NCI-H1436 (cell line): ENCODE measurements at regions not wholly inside any gene's neighbourhood (a gene's known extent, or its start where the extent isn't known, plus 50 kb on each side); places are given as distances from the start of the nearest gene placed in this dataset.
"Not testable (repeated sequence)": the region's sequence is repeated elsewhere in the genome, so short reads cannot be mapped to it uniquely, and the experiment has no call there.

ENCODE experiments used
- DNase-seq: peaks from one replicate; lab custom pipeline; 2025; lab: John Stamatoyannopoulos, UW

DNA sequence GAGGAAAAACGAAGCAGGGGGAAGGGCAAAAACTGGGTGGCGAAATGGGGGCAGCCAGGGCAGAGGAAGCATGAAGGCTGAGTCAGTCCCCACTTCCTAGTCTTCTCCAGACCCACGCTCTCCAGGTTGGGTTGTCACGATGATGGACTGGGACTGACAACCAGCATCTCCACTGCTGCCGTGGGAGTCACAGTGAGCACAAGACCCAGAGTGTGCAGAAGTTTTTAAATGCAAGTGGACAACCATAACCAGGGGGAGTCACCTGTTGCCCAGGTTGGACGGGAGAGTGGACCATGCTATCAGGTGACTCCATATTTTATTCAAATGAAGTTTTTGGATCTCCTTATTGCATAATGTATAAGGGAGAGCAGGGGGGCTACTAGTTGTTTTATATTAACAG, 511.4 kb upstream of the ZFP42 start:
- no peak for DNase-seq

DNA sequence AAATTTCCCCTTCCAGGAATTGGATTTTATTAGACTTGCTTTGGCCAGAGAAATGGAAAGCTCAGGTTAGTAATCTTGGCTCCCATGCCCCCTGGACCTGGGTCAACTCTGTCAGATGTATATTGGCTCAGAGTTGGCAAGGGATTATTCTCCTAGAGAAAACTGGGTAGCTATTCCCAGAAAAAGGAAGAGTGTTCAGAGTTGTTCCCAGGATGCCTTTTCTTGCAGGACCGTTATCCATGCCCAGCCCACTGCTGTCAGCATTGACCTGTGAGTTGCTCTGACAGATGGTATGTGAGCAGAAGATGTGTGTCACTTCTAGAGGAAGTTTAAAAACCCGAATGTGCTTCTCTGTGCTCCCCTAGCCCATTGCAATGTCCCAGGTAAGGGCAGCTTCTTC, 509.9 kb upstream of the ZFP42 start:
- no peak for DNase-seq

DNA sequence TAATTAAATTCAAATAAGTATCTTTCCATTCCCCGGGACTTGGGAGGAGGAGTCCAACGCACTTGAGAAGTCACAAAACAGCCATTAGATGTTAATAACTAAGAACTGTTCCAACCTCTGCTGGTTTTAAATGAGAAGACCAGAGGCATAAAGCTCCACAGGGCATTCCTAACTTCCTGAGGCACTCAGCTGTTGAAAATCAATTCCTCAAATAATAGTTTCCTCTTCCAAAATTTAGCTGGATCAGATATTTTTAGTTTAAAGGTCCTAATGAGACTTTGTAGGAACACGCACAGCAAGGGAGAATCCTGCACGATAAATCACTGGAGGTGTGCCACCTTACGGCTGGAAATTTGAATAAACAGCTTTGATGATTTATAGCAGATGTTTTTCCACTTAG, 504.3 kb upstream of the ZFP42 start:
- DNase-seq = no peak

DNA sequence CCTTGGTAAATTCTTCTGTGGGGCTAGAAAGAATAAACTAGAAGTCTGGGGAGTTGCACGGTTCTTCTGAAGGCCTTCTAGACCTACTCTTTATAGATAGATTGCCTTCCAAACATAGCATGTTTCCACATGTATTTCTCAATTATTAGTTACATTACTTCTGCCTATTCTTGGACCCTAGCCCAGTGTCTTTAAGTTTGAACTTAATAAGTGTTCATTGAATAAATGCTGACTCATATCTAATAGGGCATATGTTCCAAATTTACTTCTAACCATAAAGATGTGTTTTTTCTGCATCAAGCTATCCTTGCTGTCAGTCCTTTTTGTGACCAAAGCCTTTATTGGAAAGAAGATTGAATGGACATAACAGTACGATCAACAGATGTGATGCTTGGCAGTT, 503.6 kb upstream of the ZFP42 start:
- no peak for DNase-seq

DNA sequence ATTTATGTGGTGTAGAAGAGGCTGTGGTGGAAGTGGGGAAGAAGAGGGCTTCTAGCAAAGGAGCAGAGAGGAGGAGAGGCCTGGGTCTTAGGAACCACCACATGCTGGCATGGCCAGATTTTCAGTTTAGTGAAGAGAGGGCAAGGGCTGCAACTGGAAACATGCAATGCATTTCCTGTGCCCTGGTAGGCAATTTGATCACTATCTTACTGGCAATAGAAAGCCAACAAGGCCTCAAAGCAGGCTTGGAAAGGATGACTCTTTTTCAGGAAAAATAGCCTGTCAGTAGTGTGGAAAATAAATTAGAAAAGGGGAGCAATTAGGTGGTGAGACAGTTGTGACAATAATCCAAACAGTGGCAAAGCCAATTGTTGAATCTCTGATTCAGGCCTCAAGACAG, 501.9 kb upstream of the ZFP42 start:
- no peak for DNase-seq

DNA sequence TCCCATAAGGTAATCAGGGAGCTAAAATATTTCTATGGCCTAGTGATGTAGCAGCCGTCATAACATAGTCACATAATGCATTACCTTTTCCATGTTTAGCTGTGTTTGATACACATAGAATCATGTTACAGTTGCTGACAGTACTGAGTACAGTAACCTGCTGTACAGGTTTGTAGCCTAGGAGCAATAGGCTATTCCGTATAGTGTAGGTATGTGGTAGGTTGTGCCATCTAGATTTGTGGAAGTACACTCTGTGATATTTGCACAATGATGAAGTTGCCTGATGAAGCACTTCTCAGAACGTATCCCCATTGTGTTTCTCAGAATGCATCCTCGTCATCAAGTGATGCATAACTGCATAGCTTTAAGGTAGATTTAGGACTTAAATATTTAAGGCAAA, 495.6 kb upstream of the ZFP42 start:
- DNase-seq = no peak

DNA sequence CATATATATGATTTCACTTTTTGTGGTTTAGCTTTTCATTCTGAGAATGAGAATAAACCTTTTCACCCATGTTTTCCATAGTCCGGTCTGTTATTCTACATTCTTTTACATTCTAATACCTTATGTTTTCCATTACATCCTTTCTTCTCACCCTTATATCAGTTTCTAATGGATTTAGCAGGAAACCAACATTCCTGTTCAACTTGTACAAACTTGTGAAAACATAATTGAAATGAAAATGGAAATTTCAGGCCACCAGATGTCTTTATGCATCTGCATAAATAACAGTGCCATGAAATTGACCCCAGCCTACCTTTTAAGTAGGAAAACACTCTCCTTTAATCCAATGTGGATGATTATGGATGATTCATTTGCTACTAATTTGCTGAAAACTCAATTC, 494.8 kb upstream of the ZFP42 start:
- DNase-seq = no peak

DNA sequence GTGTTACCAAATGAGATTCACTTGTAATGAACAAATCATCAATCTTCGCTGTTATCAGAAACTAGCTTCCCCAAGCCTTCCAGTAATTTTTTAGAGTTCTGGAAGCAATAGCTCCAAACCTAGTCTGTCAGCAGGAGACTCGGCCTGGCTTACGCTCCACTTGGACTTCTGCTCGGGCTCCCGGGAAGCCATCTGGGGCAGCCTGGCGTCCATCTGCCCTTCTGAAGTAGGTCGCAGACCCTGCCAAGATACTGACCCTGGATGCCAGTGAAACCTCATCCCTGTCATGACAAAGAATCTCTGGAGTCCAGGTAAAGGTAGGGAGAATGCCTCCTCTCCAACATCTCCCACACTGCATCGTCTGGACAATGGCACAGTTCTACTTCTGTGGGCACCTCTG, 493.8 kb upstream of the ZFP42 start:
- no peak for DNase-seq

DNA sequence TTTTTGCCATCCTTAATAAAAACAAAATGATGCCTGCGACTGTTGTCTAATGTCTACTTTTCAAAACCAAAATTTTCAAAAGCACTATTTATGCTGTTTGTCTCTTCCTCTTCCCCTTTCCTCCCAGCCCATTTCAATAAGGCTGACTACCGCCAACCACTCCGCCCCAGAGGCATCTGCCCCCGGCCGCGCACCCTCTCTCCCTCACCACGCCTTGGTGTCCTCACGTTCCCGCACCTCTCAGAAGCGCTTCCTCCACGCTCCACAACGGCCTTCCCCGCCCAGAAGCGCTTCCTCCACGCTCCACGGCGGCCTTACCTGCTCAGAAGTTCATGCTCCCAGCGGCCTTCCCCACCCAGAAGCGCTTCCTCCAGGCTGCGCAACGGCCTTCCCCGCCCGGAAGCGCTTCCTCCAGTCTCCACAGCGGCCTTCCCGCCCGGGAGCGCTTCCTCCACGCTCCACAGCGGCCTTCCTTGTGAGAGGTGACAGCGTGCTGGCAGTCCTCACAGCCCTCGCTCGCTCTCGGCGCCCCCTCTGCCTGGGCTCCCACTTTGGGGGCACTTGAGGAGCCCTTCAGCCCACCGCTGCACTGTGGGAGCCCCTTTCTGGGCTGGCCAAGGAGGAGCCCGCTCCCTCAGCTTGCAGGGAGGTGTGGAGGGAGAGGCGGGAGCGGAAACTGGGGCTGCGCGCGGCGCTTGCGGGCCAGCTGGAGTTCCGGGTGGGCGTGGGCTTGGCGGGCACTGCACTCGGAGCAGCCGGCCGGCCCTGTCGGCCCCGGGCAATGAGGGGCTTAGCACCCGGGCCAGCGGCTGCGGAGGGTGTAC, 490.4 kb upstream of the ZFP42 start:
- DNase-seq = no peak

DNA sequence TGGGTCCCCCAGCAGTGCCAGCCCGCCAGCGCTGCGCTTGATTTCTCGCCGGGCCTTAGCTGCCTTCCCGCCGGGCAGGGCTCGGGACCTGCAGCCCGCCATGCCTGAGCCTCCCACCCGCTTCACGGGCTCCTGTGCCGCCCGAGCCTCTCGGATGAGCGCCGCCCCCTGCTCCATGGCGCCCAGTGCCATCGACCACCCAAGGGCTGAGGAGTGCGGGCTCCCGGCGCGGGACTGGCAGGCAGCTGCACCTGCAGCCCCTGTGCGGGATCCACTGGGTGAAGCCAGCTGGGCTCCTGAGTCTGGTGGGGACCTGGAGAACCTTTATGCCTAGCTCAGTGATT, 489.8 kb upstream of the ZFP42 start:
- DNase-seq = not testable (repeated sequence)

DNA sequence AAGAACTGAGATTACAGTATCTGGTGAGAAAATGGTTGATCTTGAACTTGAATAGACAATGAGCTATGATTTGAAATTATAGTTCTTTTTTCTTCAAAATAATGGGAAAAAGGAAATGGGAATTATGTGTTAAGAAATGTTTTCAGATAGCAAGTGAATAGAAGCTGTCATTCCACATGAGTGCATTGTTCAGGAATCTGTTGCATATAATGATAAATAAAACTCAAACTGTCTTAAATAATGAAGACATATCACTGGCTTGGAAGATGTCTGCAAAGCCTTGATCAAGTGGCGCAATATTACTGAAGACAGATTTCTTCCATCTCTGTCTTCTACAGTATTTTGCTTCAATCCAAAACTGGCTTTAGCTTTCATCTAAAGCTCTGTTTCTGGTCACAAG, 479.3 kb upstream of the ZFP42 start:
- no peak for DNase-seq

DNA sequence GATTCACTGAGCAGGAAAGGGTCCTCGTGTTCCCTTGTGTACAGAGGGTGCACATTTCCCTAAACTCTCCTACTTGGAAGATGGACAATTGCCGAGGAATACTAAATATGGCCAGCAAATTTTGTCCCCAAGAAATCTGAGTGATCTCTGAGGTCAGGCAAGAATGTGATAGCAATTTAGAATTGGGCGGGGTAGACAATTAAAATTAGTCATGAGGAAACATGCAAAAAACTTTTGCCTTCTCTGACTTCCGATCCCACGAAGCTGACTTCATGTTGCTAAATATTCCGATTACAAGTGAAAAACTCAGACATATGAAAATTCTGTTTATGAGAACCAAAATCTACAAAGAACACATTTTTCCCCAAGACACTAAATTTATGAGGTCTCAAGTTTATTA, 453.9 kb upstream of the ZFP42 start:
- no peak for DNase-seq

DNA sequence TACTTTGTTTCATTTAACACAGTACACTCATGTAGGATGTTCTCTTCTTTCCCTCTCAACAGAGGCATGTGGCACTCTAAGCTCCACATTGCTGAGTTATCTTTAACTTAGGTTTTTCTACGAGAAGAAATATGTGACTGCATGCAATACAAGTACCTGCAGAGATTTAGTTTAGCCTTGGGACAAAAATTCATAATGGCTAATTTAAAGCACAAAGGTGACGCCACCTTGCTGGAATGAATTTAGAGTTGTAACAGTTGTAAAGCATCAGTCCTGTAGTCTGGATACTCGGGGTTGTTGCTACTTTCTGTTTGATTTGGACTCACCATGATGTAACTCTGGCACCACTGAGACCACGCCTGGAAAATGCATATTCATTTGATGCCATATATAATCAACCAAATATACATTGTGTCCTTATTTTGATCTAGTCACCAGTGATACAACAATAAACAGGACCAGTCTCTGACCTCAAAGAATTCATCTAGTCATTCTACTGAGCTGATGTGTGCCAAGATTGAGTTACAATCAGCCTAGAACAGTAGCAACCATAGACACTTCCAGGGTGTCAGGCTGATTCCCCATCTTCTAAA, 451.0 kb upstream of the ZFP42 start:
- no peak for DNase-seq

DNA sequence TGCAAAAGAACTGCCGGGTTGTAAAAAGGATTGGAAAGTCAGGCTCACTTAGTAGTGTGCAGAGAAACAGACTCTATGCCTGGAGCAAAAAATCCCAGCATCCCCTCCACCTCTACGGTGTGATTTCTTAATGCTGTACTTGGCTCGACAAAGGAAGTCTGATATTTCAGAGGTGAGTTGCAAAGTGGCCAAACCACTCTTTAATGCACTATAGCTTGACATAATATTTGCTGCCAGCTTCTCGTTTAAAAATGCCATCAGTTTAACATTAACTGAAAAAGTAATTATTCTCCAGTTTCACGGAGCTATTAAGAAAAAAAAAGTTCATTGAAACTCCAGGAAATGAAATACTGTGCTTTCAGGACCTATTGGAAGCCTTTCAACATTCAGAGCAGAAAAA, 448.3 kb upstream of the ZFP42 start:
- no peak for DNase-seq

DNA sequence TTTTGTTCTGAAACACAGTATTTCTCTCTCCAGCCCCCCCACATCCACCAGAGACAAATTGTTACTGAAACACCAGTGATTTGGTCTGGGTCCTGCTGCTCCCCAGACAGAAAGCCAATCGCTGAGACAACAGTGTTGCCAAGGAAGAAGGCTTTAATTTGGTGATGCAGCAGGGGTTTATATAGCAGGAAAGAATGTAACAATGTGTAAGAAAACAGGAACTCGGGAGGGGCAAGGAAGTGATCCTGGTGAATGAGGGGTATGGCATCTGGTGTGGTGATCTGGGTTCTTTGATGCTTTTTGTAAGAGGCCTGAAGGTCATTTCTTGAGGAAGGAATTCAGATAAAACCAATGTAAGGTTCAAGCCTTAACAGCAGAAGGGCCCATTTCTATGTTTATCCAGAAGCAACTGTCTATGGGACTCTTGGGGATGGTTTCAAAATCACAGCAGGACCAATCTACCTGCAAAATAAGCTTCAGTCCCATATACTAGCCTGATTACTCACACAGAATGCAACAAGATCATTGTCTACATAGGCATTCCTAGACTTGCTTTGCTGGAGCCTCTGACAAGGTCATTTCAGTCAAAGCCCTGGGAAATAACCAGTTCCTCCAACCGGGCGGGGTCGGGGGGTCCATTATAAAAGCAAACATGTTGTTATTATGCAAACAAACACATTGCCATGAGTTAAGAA, 445.2 kb upstream of the ZFP42 start:
- no peak for DNase-seq

DNA sequence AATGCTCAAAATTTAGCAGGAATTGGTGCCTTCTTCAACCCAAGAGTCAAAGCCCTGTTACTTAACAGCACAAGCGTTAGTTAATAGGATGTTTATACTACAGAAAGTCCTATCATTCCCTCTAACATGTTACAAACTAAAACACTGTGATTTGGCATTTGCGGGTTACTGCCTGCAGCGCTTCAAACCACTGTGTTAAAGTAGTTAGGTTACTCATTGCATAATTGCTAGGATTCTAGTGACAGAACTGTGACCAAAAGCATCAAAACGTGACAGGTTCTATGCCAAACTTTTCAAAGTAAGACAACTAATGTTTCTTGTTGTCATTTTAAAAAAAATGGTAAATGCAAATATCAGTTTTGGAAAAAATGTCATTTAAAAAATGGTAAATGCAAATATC, 442.8 kb upstream of the ZFP42 start:
- no peak for DNase-seq

DNA sequence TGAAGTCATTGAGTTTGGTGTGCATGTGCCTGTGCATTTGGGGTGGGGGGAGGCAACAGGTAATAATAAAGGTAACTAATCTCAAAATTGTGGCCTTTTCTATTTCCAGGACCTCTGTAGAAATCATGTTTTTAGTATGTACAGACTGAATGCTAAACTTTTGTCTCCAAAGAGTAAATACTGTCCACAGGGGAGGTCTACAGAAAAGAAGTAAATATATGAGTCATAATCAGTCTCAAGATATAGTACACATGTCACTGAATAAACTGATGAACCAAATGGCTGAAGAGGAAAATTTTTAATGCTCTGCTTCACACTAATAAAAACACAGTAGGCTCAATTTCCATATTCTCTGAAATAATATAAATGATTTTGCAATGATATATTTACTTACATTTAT, 440.4 kb upstream of the ZFP42 start:
- DNase-seq = no peak

DNA sequence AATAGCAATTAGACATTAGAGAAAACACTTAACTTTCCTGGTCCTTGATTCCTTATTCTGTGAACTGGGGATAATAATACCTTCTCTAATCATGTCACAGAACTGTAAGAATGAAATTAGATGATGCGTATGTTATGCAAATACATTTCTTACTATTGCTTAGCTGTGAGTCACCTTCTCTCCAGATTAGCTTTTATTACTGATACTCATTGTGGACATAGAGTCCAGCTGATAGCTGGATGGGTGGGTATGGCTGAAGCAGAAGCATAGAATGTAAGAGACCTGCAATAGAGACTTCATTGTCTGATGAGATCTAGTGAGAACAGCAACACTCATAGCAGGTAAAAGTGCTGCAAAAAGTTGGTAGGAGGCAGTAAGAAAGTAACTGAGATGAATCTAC, 437.2 kb upstream of the ZFP42 start:
- DNase-seq = no peak

DNA sequence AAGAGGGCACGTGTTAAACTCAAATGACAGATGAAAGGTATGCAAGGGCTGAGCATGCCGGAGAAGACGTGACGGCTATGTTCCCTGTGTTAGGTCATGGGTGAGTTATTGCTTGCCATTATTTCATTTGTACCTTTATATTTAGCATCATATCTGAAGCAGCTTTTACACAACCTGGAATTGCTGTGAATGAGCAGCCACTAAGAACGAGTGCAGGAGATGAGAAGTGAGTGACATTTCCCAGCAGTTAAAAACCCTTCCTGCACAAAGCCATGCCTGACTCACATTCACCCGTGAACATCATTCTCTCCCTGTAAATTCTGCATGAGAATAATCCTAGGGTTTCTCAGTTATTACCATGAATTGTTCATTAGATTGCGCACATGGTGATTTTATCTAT, 433.2 kb upstream of the ZFP42 start:
- no peak for DNase-seq

DNA sequence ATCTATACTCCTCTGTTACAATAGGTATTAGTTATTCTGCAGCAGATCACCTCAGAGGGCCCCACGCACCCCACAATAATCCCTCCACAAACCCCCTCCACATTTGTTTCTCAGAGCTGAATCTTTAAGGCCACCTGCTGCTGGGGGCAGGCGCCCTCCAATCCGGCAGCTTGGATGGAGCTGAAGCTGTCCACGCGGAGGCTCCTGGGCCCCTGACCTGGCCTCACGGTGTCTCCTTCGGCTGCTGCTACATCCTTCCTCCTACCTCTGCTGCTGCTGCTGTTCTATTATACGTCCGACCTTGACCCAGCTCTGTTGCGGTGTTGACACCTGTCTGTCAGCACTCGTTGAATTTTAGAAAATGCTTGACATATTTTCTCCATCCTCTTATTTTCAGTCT, 430.2 kb upstream of the ZFP42 start:
- no peak for DNase-seq

DNA sequence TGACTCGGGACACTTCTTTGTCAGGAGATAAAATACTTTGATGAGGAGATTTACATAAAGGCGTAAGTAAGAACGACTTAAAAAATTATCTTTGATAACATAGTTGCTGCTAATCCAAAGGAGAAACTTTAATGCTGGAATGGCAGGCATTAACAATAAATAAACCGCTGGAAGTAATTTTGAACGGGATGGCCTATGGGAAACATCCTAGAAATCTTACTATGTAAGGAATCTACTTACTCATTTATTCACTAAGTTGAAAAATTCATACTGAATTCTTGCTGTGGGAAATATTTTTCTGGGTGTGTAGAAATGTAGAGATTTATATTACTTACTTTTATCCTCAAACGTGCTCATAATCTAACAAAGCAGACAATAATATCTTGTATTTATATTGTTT, 425.7 kb upstream of the ZFP42 start:
- DNase-seq = no peak

DNA sequence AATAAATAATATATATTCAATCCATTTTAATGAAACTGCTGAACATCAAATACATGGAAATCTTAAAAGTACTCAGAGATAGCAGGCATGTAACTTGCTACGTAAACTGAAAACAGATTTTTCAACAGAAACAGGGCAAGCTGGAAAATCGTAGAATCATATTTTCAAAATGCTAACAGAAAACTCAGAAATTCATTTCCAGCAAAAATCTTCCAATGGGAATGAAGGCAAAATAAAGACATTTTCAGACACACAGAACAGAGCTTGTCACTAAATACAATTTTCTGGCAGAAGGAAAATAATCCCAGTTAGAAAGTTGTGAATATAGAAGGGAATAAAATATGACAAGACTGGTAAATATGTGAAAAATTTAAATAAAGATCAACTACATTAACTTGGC, 419.9 kb upstream of the ZFP42 start:
- no peak for DNase-seq

DNA sequence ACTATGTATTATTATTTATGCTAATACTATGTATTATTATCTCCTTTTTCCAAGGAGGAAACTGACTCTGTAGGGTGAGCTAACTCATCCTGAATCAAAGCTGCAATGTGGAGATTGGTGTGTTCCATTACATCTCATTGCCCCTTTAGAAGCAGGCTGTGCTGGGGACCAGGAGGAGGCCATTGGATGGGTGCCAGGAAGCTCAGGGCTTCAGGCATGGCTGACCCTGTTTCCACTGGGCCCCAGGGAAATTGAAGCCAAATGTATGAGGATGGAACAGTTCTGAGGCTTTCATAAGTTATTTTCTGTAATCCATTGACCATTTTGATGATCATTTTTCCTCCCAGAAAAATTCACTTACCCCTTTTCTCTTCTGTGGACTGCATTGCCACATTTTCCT, 418.8 kb upstream of the ZFP42 start:
- no peak for DNase-seq
